PC-3 (cell line): ENCODE measurements at regions not wholly inside any gene's neighbourhood (a gene's known extent, or its start where the extent isn't known, plus 50 kb on each side); places are given as distances from the start of the nearest gene placed in this dataset.
A peak's percentile ranks its signal among the peaks of the same experiment; 100 is the strongest.

Source experiments
- ATAC-seq: fragments of 200-7000 bp; cut with Tn5 transposase; 2 replicates; pipeline ENCODE4 v1.9.1; 2020; ENCODE audit warnings: mild to moderate bottlenecking, moderate library complexity
- BruUV-seq: library from RNA; stranded (reverse); fragments of 400-500 nt; replicated peaks from 2 replicates; lab custom pipeline; 2021; lab: Mats Ljungman, UMichigan
- CTCF ChIA-PET: fragments of 300-600 bp; sonication (Branson Sonifier 250); formaldehyde crosslinking; loops from one replicate; lab custom pipeline; 2022; ENCODE audit warnings: antibody characterized with exemption; lab: Charles Lee
- POLR2A ChIA-PET: fragments of 300-600 bp; sonication (Branson Sonifier 250); formaldehyde crosslinking; loops from one replicate; lab custom pipeline; 2022; ENCODE audit warnings: antibody characterized with exemption; ENCODE audit not compliant: unreplicated experiment; lab: Charles Lee
- DNase-seq: peaks from one replicate; pipeline ENCODE4 v3.0.0-alpha.2; 2015
- H2AFZ ChIP-seq: fragments of 300-600 bp; sonication (generic); 2 replicates; pipeline ENCODE4 v1.6.0; 2016; ENCODE audit warnings: antibody characterized with exemption, low read length
- H3F3A ChIP-seq: fragments of 300-600 bp; sonication (generic); one replicate; pipeline ENCODE4 v1.6.0; 2017; ENCODE audit warnings: antibody characterized with exemption, low read length, control low read depth, mild to moderate bottlenecking; ENCODE audit not compliant: unreplicated experiment
- H3K27ac ChIP-seq: fragments of 300-600 bp; sonication (generic); 2 replicates; pipeline ENCODE4 v1.5.1; 2016; ENCODE audit warnings: mild to moderate bottlenecking, low read length
- H3K27me3 ChIP-seq: fragments of 300-600 bp; sonication (generic); 2 replicates; pipeline ENCODE4 v1.6.1; 2016; ENCODE audit warnings: low read length, mixed read lengths
- H3K36me3 ChIP-seq: fragments of 300-600 bp; sonication (generic); 2 replicates; pipeline ENCODE4 v1.6.1; 2016; ENCODE audit warnings: low read depth, mixed run types, low read length, mixed read lengths
- H3K4me1 ChIP-seq: fragments of 300-600 bp; sonication (generic); 2 replicates; pipeline ENCODE4 v1.5.1; 2016; ENCODE audit warnings: low read length; ENCODE audit not compliant: insufficient read depth
- H3K4me2 ChIP-seq: fragments of 300-600 bp; sonication (generic); 2 replicates; pipeline ENCODE4 v1.6.0; 2016; ENCODE audit warnings: low read length
- H3K4me3 ChIP-seq: fragments of 300-600 bp; sonication (generic); 2 replicates; pipeline ENCODE4 v1.5.1; 2016; ENCODE audit warnings: mild to moderate bottlenecking, low read length, mixed read lengths
- H3K79me2 ChIP-seq: fragments of 300-600 bp; sonication (generic); 2 replicates; pipeline ENCODE4 v1.6.1; 2017; ENCODE audit warnings: low read length, mixed read lengths
- H3K9ac ChIP-seq: fragments of 300-600 bp; sonication (generic); 2 replicates; pipeline ENCODE4 v1.6.0; 2016; ENCODE audit warnings: mild to moderate bottlenecking, low read length
- H3K9me2 ChIP-seq: fragments of 300-600 bp; sonication (generic); replicated peaks from 2 replicates; pipeline ENCODE4 v1.6.1; 2016; ENCODE audit warnings: mixed run types, low read length, mixed read lengths
- H3K9me3 ChIP-seq: fragments of 300-600 bp; sonication (generic); 2 replicates; pipeline ENCODE4 v1.6.1; 2016; ENCODE audit warnings: low read length, mixed read lengths
- H4K20me1 ChIP-seq: fragments of 300-600 bp; sonication (generic); 2 replicates; pipeline ENCODE4 v1.6.1; 2016; ENCODE audit warnings: low read length, mixed read lengths
- CTCF ChIP-seq: fragments of 300-600 bp; sonication (generic); conservative IDR thresholded peaks from 2 replicates; pipeline ENCODE4 v1.5.1; 2017; ENCODE audit warnings: antibody characterized with exemption, low read depth, mild to moderate bottlenecking, low read length
- EZH2 ChIP-seq: fragments of 300-600 bp; sonication (generic); IDR thresholded peaks from one replicate; pipeline ENCODE4 v1.6.1; 2017; ENCODE audit warnings: antibody characterized with exemption, mild to moderate bottlenecking, low read length; ENCODE audit not compliant: unreplicated experiment
- EZH2phosphoT487 ChIP-seq: fragments of 300-600 bp; sonication (generic); IDR thresholded peaks from 2 replicates; pipeline ENCODE4 v1.6.1; 2018; ENCODE audit warnings: mild to moderate bottlenecking, antibody characterized with exemption, low read length, borderline replicate concordance
- intact Hi-C: fragments of 100-400 bp; cut with micrococcal nuclease; formaldehyde crosslinking; loops from 2 replicates; pipeline ENCODE4 v1.9.0; 2023

DNA sequence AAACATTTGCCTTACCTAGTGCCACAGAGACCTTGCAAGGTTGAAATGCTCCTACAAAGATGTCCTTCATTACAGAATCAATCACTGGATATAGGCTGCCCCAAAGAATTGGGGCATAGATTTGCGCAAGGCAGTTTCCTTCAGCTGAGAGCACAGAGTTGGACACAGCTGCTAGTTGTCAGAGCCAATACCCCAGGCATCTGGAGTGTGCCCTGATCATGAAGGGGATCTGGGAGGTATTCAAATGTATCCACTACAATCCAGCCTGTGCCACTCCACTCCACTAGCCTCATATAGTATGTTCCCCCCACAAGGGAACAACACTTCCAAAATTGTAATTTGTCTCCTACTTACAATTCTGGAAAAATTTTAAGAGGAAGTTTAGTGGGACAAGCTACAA, 62.3 kb upstream of the ITPRID2 start:
- POLR2A ChIA-PET = interaction anchor here (0.7 kb wide), 1 partner anchor 527 kb away, joined by 3 read pairs; no protein-coding TSS in a partner anchor
- ATAC-seq = no peak
- intact Hi-C loops = no loop called here

GRCh38 chr2:181832015-181832414, 59.5 kb upstream of the ITPRID2 start:
- H3K27me3 ChIP-seq = no peaks in the 10 kb centered on the region
- no peak overlapping the region for H3K9ac ChIP-seq
- H3K27ac ChIP-seq = no peak overlapping the region
- no peak overlapping the region for H3K4me3 ChIP-seq
- no peaks in the 10 kb centered on the region for H3K9me3 ChIP-seq
- ChIA-PET CTCF (no interaction called here), POLR2A (interaction anchor here (0.7 kb wide), 1 partner anchor 29 kb away, joined by 3 read pairs; no protein-coding TSS in a partner anchor)
- ATAC-seq (no peak), DNase-seq (no peak)
- H3K79me2 ChIP-seq = no peaks in the 10 kb centered on the region
- H3K9me2 ChIP-seq = no peaks in the 10 kb centered on the region
- no peak overlapping the region for H3K4me2 ChIP-seq
- intact Hi-C loops = no loop called here
- H2AFZ ChIP-seq = no peak overlapping the region
- H3K4me1 ChIP-seq = peaks cover 14% of the 10 kb centered on the region; the same call in 1 of the 2 replicates
- H3F3A ChIP-seq = no peaks in the 10 kb centered on the region
- no peak for TF ChIP-seq EZH2phosphoT487
- TF ChIP-seq CTCF = no peak
- no peak for TF ChIP-seq EZH2
- H3K36me3 ChIP-seq = no peaks in the 10 kb centered on the region
- no peaks in the 10 kb centered on the region for H4K20me1 ChIP-seq
- BruUV-seq = no TSS peak

More for the DNA sequence above, 62.3 kb upstream of the ITPRID2 start:
- no peaks in the 10 kb centered on the region for H3K9me2 ChIP-seq
- H3K9me3 ChIP-seq = no peaks in the 10 kb centered on the region
- peak overlapping the region; percentile 52; the same call in 1 of the 2 replicates for H3K27ac ChIP-seq
- no peaks in the 10 kb centered on the region for H3F3A ChIP-seq
- no peaks in the 10 kb centered on the region for H3K36me3 ChIP-seq
- no peak overlapping the region for H3K4me3 ChIP-seq
- DNase-seq = no peak
- peaks cover 14% of the 10 kb centered on the region; the same call in 1 of the 2 replicates for H3K4me1 ChIP-seq
- H3K9ac ChIP-seq = no peak overlapping the region; the same call in 1 of the 2 replicates
- no peak overlapping the region for H2AFZ ChIP-seq
- no peaks in the 10 kb centered on the region for H3K27me3 ChIP-seq
- no peak overlapping the region for H3K4me2 ChIP-seq
- CTCF ChIA-PET = no interaction called here
- TF ChIP-seq EZH2 (no peak), EZH2phosphoT487 (no peak), CTCF (no peak)
- no peaks in the 10 kb centered on the region for H4K20me1 ChIP-seq
- no peaks in the 10 kb centered on the region for H3K79me2 ChIP-seq
- no TSS peak for BruUV-seq

DNA sequence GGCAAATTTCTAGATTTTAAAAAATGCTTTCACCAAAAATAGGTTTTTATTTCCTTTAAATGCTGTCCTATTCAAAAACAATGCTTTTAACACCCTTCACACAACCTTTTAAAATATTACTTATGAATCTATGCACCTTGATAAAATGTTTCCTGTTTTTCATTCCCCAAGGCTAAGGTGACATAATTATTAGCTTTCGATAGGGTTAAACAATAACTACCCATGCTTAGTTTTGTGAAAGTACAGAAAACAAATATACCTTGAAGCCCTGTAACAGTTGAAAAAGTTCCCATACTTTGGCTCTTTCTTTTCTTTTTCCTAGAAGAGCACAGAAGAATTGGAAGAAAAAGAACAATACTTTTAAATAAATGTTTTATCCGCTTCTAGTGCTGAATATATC, 54.9 kb upstream of the ITPRID2 start:
- Histone ChIP-seq H3K9me2 (no peaks in the 10 kb centered on the region), H3F3A (no peaks in the 10 kb centered on the region), H2AFZ (no peak overlapping the region), H3K4me2 (no peak overlapping the region), H4K20me1 (no peaks in the 10 kb centered on the region), H3K4me3 (no peak overlapping the region), H3K36me3 (no peaks in the 10 kb centered on the region), H3K79me2 (no peaks in the 10 kb centered on the region), H3K4me1 (no peaks in the 10 kb centered on the region), H3K9me3 (no peaks in the 10 kb centered on the region), H3K27me3 (no peaks in the 10 kb centered on the region), H3K27ac (no peak overlapping the region), H3K9ac (no peak overlapping the region)
- DNase-seq (no peak), ATAC-seq (no peak)
- BruUV-seq = no TSS peak
- CTCF ChIA-PET = no interaction called here
- POLR2A ChIA-PET = no interaction called here
- intact Hi-C loops = no loop called here
- TF ChIP-seq EZH2phosphoT487 (no peak), CTCF (no peak), EZH2 (no peak)
